Activated CD4-positive, alpha-beta T cell treated with anti-CD3 and anti-CD28 coated beads, Interleukin-2, amount 50 U/mL, for 4 hours (primary cell): ENCODE measurements at regions not wholly inside any gene's neighbourhood (a gene's known extent, or its start where the extent isn't known, plus 50 kb on each side); places are given as distances from the start of the nearest gene placed in this dataset.
"Not testable (repeated sequence)": the region's sequence is repeated elsewhere in the genome, so short reads cannot be mapped to it uniquely, and the experiment has no call there.

Experiments used
- DNase-seq, 2 experiments: peaks; one replicate each; pipeline ENCODE4 v3.0.0-alpha.2; 2020

DNA sequence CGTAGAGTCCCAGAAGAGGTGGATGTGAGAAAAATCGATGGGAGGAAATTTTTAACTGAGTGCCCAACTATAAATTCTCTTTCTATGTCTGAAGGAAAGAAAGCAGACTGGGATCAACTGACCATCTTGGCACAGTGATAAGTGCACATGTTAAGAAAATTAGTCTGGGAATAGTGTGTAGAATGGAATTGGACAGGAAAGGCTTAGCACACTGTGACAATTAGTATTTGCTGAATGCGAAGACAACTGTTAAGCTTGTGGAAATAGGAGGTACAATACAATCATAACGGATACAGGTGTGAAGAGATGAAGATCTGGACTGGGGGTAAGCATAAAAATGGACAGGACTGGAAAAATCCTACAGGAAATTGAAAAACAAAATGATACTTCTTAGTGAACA lies 114.3 kb downstream of the FAM50B start:
- DNase-seq = no peak

GRCh38 chr6:3965071-3965718 lies 113.7 kb downstream of the FAM217A start:
- no peak for DNase-seq

DNA sequence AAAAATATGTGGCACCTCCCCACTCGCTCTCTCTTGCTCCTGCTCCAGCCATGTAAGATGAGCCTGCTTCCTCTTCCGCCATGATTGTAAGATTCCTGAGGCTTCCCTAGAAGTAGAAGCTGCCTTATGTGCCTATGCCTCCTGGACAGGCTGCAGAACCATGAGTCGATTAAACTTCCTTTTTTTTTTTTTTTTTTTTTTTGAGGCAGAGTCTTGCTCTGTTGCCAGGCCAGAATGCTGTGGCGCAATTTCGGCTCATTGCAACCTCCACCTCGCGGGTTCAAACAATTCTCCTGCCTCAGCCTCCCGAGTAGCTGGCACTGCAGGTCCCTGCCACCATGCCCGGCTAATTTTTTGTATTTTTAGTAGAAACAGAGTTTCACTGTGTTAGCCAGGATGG lies 112.5 kb downstream of the FAM217A start:
- DNase-seq = no peak

GRCh38 chr6:3970097-3970496 lies 108.8 kb downstream of the FAM217A start:
- DNase-seq = no peak

- DNase-seq = not testable (repeated sequence)
Measured at GRCh38 chr6:3973152-3973551, 105.8 kb downstream of the FAM217A start.

DNA sequence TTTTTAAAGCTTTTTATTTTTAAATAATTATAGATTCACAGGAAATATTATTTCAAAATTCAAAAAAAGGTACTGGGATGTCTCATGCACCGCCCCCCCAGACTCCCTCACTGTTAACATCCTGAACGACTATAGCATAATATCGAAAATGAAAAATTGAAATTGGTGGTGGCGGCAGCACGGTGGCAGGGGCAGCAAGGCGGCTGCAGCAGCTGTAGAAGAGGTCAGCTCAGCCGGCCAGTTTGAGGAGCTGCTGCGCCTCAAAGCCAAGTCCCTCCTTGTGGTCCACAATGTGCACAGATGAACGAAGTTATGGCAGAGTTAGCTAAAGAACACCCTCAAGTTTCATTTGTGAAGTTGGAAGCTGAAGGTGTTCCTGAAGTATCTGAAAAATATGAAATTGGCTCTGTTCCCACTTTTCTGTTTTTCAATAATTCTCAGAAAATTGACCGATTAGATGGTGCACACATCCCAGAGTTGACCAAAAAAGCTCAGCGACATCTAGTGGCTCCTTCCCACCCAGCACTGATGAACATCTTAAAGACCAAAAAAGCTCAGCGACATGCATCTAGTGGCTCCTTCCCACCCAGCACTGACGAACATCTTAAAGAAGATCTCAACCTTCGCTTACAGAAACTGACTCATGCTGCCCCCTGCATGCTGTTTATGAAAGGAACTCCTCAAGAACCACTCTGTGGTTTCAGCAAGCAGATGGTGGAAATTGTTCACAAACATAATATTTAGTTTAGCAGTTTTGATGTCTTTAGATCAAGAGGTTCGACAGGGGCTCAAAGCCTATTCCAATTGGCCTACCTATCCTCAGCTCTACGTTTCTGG lies 100.8 kb downstream of the FAM217A start:
- peak; percentile 34 to 44 for DNase-seq

DNA sequence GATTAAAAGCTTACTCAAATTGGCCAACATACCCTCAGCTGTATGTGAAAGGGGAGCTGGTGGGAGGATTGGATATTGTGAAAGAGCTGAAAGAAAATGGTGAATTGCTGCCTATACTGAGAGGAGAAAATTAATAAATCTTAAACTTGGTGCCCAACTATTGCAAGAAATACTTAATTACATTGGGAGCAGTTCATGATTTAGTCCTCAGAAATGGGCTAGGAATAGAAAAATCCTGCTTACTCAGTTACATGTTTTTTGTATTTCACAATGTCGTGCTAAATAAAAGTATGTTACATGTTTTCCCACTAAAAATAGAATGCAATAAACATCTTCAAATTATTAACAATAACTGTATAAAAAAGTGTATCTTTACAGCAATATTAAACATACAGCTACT lies 100.0 kb downstream of the FAM217A start:
- not testable (repeated sequence) for DNase-seq

- no peak for DNase-seq
Measured at GRCh38 chr6:3981917-3982316, 97.0 kb downstream of the FAM217A start.

DNA sequence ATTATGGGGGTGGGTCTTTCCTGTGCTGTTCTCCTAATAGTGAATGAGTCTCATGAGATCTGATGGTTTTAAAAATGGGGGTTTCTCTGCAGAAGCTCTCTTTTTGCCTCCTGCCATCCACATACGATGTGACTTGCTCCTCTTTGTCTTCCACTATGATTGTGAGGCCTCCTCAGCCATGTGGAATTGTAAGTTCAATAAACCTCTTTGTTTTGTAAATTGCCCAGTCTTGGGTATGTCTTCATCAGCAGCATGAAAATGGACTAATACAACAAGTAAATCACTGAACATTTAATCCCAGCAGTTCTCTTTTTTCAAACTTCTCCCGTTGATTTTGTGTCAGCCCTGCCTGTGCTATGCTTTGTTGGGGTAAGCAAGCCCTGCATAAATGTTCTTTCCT lies 95.2 kb downstream of the FAM217A start:
- DNase-seq = no peak

DNA sequence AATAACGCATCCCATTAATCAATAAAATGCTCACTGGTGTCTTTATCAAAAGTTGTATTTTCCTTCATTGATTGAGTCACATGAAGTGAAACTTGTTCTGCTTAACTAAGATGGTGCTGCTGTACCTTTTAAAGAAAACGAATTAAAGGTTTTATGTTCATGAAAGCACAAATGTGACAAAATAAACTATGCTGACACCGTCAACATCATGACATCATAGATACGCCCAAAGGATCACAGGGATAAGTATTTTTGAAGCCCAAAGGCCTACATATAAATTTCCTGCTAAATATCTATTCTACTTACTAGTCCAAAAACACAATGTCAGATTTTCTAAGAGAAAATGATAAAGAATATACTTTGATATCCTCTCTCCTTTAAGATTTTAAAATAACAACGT lies 94.4 kb downstream of the FAM217A start:
- no peak for DNase-seq

GRCh38 chr6:3986241-3986640 lies 92.7 kb downstream of the FAM217A start:
- DNase-seq = no peak

GRCh38 chr6:3987053-3987452 lies 91.9 kb downstream of the FAM217A start:
- no peak for DNase-seq

GRCh38 chr6:3987576-3987975 lies 91.4 kb downstream of the FAM217A start:
- DNase-seq = no peak

DNA sequence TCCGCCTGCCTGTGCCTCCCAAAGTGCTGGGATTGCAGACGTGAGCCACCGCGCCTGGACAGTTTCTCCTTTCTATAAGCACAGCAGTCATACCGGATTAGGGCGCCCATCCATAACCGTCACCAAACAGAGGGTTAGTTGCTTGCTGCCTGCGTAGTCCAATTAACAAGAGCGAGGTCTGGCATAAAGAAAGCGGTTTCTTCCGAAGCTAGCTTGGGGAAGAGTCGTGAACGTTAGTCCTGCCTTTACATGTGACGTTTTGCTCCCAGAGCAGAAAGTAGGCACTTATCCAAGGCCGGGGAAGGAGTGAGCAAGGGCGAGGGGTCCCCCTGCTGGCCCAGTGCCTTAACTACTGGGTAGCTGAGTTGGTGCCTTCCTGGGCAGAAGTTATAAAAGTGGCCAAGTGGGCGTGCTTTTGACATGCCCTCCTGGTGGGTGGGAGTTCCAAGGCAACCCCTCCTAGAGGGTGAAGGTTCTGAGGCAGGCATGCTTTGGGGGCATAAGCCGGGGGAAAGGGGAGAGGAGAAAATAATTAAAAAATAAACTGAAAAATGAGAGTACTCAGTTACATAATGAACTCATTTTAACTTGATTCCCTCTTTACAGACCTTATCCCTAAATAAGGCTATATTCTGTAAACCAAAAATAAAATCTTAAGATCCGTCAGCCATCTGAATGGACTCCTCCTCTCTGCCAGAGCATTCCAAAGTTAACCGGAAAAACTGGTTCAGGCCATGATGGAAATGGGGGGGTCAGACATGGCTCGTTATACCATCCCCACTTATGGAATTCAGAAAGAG lies 88.0 kb downstream of the FAM217A start:
- DNase-seq = peak; percentile 67 to 69

GRCh38 chr6:3991941-3992340 lies 87.0 kb downstream of the FAM217A start:
- no peak for DNase-seq

- no peak for DNase-seq
Measured at GRCh38 chr6:3996349-3996748, 82.6 kb downstream of the FAM217A start.

DNA sequence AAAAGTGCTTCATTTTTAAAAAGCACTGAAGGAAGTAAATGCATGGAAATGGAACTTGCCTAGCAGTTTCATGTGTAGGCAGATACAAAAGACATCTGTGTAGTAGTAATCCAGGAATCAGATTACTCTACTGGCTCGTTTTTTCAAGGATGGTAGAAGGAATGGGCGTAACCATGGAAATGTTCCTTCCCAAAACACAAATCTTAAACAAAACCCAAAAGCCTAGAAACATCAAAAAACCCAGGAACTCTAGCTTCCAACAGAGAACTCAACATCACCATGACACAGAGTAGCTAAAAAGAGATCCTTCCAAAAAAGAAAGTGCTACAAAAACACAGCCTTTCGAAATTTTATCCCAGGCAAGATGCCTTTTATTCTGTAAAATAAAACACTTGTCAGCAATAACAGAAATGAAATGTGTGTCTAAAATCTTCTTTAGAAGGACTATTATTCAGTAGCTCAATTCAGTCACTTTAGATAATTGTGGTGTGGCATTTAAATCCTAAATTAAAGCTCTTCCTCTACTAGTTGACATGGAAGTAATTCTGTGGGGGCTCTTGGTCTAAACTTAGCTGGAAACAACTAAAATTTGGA lies 81.7 kb downstream of the FAM217A start:
- DNase-seq = no peak

GRCh38 chr6:3999800-4000661 lies 78.9 kb downstream of the FAM217A start:
- DNase-seq = no peak

DNA sequence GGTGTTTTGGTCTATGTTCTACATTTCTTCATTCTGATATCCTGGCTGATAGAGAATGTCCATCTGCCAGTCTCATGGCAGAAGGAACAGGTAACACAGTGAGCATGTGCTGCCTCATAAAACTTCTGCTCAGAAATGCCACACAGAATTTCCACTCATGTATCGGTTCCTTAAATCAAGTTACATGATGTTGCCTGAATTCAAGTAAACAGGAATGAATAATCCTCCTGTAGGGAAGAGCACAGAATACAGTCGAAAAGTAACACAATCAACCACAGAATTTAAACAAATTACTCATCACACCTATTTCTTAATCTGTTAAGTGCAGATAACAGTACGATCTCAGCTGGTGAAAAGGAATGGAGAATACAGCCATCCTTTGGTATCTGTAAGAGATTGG lies 74.7 kb downstream of the FAM217A start:
- no peak for DNase-seq

- no peak for DNase-seq
Measured at GRCh38 chr6:4008324-4009047, 70.5 kb downstream of the FAM217A start.

GRCh38 chr6:4009486-4009885 lies 69.5 kb downstream of the FAM217A start:
- no peak for DNase-seq

GRCh38 chr6:4010048-4010447 lies 68.9 kb downstream of the FAM217A start:
- no peak for DNase-seq
